ENCODE measurements at regions not wholly inside any gene's neighbourhood (a gene's known extent, or its start where the extent isn't known, plus 50 kb on each side); places are given as distances from the start of the nearest gene placed in this dataset.

DNA sequence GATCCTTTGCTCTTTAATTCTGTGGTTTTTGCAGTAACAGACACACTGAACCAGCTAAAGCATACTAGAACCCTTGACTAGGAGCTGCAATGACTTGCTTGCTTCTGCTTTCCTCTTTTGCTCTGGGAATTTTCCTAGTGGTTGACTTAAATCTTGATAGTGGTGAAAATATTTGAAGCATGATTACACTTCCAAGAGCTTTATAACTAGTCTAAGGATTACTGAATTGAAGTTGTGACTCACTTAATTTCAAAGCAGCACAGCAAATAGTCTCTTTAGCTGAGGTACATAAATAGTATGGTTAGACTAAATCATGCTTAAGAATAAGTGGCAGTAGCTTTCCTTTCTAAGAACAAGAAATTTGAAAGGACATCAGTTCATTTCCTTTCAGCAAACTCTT, 513.5 kb upstream of the GBE1 start:
- H3K9me3 ChIP-seq (ENCODE audit: control insufficient read depth, low read length), result no peaks in the 10 kb centered on the region
- H3K4me1 ChIP-seq (ENCODE audit: control insufficient read depth, insufficient read depth, low read length), result no peaks in the 10 kb centered on the region
- no peaks in the 10 kb centered on the region for H3K27me3 ChIP-seq (replicated peaks; ENCODE audit: control insufficient read depth, insufficient read depth, low read length)
- H3K36me3 ChIP-seq (ENCODE audit: control insufficient read depth, insufficient read depth, low read length, severe bottlenecking), result no peaks in the 10 kb centered on the region
- DNase-seq (ENCODE audit: low read depth), result no peak
- H3K9ac ChIP-seq (ENCODE audit: low read length), result no peak overlapping the region
- H3K4me3 ChIP-seq (ENCODE audit: low read length), result no peak overlapping the region

DNA sequence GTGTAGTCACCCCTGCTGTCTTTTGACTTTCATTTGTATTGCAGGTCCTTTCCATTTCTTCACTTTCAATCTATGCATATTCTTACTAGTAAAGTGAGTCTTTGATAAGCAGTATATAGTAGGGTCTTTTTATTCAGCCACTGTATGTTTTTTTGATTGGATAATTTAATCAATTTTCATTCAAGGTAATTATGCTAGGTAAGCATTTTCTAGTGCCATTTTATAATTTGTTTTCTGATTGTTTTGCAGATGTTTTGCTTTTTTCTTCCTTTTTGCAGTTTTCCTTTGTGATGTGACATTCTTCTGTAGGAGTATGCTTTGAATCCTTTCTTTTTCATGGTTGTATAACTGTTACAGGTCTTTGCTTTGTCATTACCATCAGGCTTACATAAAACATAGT, 504.3 kb upstream of the GBE1 start:
- no peaks in the 10 kb centered on the region for H3K27me3 ChIP-seq (replicated peaks; ENCODE audit: control insufficient read depth, insufficient read depth, low read length)
- peaks cover 4% of the 10 kb centered on the region for H3K9me3 ChIP-seq (ENCODE audit: control insufficient read depth, low read length)
- no peaks in the 10 kb centered on the region for H3K36me3 ChIP-seq (ENCODE audit: control insufficient read depth, insufficient read depth, low read length, severe bottlenecking)
- H3K4me3 ChIP-seq (ENCODE audit: low read length), result no peak overlapping the region
- no peak for DNase-seq (ENCODE audit: low read depth)
- no peak overlapping the region for H3K9ac ChIP-seq (ENCODE audit: low read length)
- H3K4me1 ChIP-seq (ENCODE audit: control insufficient read depth, insufficient read depth, low read length), result no peaks in the 10 kb centered on the region

DNA sequence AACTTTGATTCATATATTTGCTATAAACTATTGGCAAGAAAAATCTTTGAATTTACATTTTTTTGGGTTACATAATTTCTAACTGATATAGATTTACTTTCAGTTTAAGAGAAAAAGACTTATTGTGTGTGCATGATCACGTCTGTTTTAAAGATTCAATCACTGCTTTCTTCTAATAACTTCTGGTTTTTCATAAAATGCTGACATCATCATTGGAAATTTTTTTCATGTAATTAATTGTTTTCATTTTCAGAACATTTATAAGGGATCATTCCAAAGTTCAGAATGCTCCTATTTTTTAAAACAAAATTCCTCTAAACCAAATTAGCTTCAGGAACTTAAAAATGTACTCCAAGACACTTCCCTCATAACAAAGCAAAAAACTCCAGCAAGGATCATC, 500.7 kb upstream of the GBE1 start:
- no peak for DNase-seq (ENCODE audit: low read depth)
- Histone ChIP-seq H3K4me1 (ENCODE audit: control insufficient read depth, insufficient read depth, low read length) (no peaks in the 10 kb centered on the region), H3K36me3 (ENCODE audit: control insufficient read depth, insufficient read depth, low read length, severe bottlenecking) (no peaks in the 10 kb centered on the region), H3K4me3 (ENCODE audit: low read length) (no peak overlapping the region), H3K9me3 (ENCODE audit: control insufficient read depth, low read length) (no peaks in the 10 kb centered on the region), H3K9ac (ENCODE audit: low read length) (no peak overlapping the region), H3K27me3 (replicated peaks; ENCODE audit: control insufficient read depth, insufficient read depth, low read length) (no peaks in the 10 kb centered on the region)

DNA sequence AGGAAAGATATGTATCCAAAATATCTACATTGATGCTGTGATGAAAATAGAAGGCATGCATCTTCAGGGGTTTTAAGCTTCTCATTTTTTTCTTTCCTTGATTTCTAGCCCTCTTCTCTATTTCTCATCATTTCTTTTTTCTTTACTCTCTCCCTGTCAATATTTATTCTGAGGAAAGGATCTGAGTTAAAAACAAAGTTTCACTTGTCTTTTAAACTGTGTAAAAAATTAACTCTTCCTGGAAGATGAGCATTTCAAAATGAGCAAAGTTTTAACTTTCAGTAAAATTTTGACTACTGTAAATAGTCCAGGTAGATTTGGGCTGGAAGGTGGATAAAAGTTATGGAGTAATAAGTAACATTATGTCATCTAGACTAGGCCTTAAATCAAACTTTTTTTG, 500.2 kb upstream of the GBE1 start:
- no peaks in the 10 kb centered on the region for H3K36me3 ChIP-seq (ENCODE audit: control insufficient read depth, insufficient read depth, low read length, severe bottlenecking)
- H3K9ac ChIP-seq (ENCODE audit: low read length), result no peak overlapping the region
- H3K4me3 ChIP-seq (ENCODE audit: low read length), result no peak overlapping the region
- H3K4me1 ChIP-seq (ENCODE audit: control insufficient read depth, insufficient read depth, low read length), result no peaks in the 10 kb centered on the region
- no peaks in the 10 kb centered on the region for H3K27me3 ChIP-seq (replicated peaks; ENCODE audit: control insufficient read depth, insufficient read depth, low read length)
- no peak for DNase-seq (ENCODE audit: low read depth)
- H3K9me3 ChIP-seq (ENCODE audit: control insufficient read depth, low read length), result no peaks in the 10 kb centered on the region

DNA sequence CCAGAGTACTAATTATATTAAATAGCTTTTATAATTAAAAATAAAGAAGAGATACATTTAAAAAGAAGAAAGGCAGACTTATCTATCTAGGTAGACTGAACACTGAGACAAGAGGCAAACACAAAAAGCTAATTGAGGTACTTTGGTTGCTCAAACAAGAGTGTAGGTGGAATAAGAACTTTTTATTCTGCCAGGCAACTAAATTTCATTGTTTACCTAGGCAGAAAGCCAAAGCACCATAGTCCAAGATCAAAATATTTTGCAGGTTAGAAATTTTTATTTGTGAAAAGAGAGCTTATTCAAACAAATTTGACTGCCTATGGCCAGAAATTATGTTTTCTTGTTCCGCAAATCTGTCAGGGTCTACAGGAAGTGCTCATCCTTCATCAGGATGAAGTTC, 499.6 kb upstream of the GBE1 start:
- Histone ChIP-seq H3K36me3 (ENCODE audit: control insufficient read depth, insufficient read depth, low read length, severe bottlenecking) (no peaks in the 10 kb centered on the region), H3K4me1 (ENCODE audit: control insufficient read depth, insufficient read depth, low read length) (no peaks in the 10 kb centered on the region), H3K9ac (ENCODE audit: low read length) (no peak overlapping the region), H3K4me3 (ENCODE audit: low read length) (no peak overlapping the region), H3K9me3 (ENCODE audit: control insufficient read depth, low read length) (no peaks in the 10 kb centered on the region), H3K27me3 (replicated peaks; ENCODE audit: control insufficient read depth, insufficient read depth, low read length) (no peaks in the 10 kb centered on the region)
- no peak for DNase-seq (ENCODE audit: low read depth)

DNA sequence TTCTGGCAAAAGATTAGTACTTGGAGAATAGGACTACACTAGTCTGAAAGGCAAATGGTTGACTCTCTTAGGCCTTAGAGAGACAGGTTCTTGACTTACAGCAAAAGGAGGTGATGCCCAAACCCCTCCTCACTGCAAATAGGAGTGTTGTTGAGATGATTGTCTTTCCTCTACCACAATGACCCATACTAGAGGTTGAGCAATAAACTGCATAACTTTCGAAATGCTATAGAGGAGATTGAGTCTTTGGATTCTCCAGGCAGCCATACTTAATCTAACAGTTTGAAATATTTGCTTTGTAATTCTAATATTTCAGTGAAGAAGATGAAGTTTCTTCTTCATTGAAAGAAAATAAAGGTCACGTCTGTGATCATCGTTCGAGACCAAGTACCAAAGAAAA, 498.5 kb upstream of the GBE1 start:
- Histone ChIP-seq H3K4me3 (ENCODE audit: low read length) (no peak overlapping the region), H3K9me3 (ENCODE audit: control insufficient read depth, low read length) (no peaks in the 10 kb centered on the region), H3K9ac (ENCODE audit: low read length) (no peak overlapping the region), H3K27me3 (replicated peaks; ENCODE audit: control insufficient read depth, insufficient read depth, low read length) (no peaks in the 10 kb centered on the region), H3K4me1 (ENCODE audit: control insufficient read depth, insufficient read depth, low read length) (no peaks in the 10 kb centered on the region), H3K36me3 (ENCODE audit: control insufficient read depth, insufficient read depth, low read length, severe bottlenecking) (no peaks in the 10 kb centered on the region)
- DNase-seq (ENCODE audit: low read depth), result no peak

DNA sequence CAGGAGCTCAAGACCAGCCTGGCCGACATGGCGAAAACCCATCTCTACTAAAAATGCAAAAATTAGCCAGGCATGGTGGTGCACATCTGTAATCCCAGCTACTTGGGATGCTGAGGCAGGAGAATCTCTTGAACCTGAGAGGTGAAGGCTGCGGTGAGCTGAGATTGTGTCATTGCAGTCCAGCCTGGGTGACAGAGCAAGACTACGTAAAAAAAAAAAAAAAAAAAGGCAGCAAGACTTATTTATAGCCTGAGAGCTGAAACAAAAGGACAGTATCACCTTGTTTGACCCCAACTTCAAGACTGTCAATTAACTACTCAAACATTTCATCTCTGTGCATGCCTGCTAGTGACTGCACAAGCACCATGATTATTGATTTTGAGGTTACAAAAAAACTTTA, 478.9 kb upstream of the GBE1 start:
- H3K27me3 ChIP-seq (replicated peaks; ENCODE audit: control insufficient read depth, insufficient read depth, low read length), result no peaks in the 10 kb centered on the region
- H3K9me3 ChIP-seq (ENCODE audit: control insufficient read depth, low read length), result no peaks in the 10 kb centered on the region
- H3K4me1 ChIP-seq (ENCODE audit: control insufficient read depth, insufficient read depth, low read length), result no peaks in the 10 kb centered on the region
- no peak for DNase-seq (ENCODE audit: low read depth)
- H3K36me3 ChIP-seq (ENCODE audit: control insufficient read depth, insufficient read depth, low read length, severe bottlenecking), result no peaks in the 10 kb centered on the region
- no peak overlapping the region for H3K9ac ChIP-seq (ENCODE audit: low read length)
- no peak overlapping the region for H3K4me3 ChIP-seq (ENCODE audit: low read length)

DNA sequence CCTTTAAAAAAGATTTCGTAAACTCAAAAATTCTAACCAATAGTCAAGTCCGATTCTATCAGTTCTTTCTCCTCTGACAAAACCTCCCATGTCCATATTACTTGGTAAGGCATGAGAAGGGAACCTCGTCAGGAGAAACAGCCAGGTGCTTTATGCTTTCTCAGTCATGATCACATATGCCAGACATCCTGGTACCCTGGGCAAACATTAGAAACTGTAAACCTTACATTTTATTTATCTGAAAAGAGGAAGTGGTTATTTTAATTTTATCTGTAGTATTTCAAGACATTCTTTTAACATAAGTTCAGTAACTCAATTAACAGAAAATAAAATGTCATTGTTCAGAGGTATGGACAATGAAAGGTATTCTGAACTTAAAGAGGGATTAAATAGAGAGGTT, 474.8 kb upstream of the GBE1 start:
- Histone ChIP-seq H3K9me3 (ENCODE audit: control insufficient read depth, low read length) (no peaks in the 10 kb centered on the region), H3K9ac (ENCODE audit: low read length) (no peak overlapping the region), H3K27me3 (replicated peaks; ENCODE audit: control insufficient read depth, insufficient read depth, low read length) (no peaks in the 10 kb centered on the region), H3K4me3 (ENCODE audit: low read length) (no peak overlapping the region), H3K36me3 (ENCODE audit: control insufficient read depth, insufficient read depth, low read length, severe bottlenecking) (no peaks in the 10 kb centered on the region), H3K4me1 (ENCODE audit: control insufficient read depth, insufficient read depth, low read length) (no peaks in the 10 kb centered on the region)
- no peak for DNase-seq (ENCODE audit: low read depth)

DNA sequence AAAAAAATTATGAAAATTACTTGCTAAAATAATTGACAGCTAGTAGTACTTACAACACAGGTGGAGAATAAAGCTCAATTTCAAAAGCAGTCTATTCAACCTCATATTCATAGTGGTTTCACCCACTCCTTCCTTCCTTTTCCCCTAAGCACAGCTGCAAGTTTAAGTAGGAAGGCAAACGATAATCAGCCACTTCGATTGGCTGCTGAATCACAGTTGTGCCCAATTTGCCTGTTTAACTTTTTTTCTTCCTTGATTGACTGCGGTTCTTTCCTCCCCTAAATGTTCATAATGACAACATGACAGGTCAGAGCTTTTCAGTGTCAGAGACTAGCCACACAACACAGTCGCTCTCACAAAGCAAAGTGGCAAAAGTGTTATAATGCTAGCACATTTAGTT, 468.0 kb upstream of the GBE1 start:
- no peak overlapping the region for H3K4me3 ChIP-seq (ENCODE audit: low read length)
- DNase-seq (ENCODE audit: low read depth), result no peak
- no peak overlapping the region for H3K9ac ChIP-seq (ENCODE audit: low read length)
- no peaks in the 10 kb centered on the region for H3K27me3 ChIP-seq (replicated peaks; ENCODE audit: control insufficient read depth, insufficient read depth, low read length)
- no peaks in the 10 kb centered on the region for H3K9me3 ChIP-seq (ENCODE audit: control insufficient read depth, low read length)
- H3K36me3 ChIP-seq (ENCODE audit: control insufficient read depth, insufficient read depth, low read length, severe bottlenecking), result no peaks in the 10 kb centered on the region
- no peaks in the 10 kb centered on the region for H3K4me1 ChIP-seq (ENCODE audit: control insufficient read depth, insufficient read depth, low read length)

DNA sequence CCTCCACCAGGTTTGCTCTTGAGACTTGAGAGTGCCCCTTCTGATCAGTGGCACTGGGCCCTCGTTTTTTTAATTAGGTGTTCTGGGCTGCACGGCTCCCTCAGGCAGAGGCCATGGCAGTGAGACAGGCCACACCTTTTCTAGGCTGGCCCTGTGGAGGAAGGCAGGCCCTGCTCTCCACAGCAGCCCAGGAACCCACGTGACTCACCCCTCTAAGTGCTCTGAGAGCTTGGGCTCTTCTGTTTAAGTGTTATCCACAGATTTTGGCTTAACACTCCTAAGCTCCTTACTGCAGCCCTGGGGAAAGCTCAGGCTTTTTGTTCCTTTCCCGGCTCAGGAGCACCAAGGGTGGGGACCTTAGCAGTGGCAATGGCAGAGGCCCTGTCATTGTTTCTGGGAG, 463.2 kb upstream of the GBE1 start:
- Histone ChIP-seq H3K27me3 (replicated peaks; ENCODE audit: control insufficient read depth, insufficient read depth, low read length) (no peaks in the 10 kb centered on the region), H3K4me1 (ENCODE audit: control insufficient read depth, insufficient read depth, low read length) (no peaks in the 10 kb centered on the region), H3K9ac (ENCODE audit: low read length) (no peak overlapping the region), H3K36me3 (ENCODE audit: control insufficient read depth, insufficient read depth, low read length, severe bottlenecking) (no peaks in the 10 kb centered on the region), H3K9me3 (ENCODE audit: control insufficient read depth, low read length) (peaks cover 6% of the 10 kb centered on the region), H3K4me3 (ENCODE audit: low read length) (no peak overlapping the region)
- no peak for DNase-seq (ENCODE audit: low read depth)

DNA sequence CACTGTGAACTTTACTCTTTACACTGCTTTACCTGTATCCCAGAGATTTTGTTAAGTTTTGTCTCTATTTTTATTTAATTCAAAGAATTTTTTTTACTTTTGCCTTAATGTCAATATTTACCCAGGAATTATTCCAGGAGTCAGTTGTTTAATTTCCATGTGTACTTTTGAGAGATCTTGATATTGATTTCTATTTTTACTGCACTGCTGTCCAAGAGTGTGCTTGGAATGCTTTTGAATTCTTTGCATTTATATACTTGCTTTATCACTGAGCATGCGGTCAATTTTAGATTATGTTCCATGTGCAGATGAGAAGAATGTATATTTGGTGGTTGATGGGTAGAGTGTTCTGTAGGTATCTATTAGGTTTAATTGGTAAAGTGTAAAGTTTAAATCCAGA, 461.0 kb upstream of the GBE1 start:
- no peak for DNase-seq (ENCODE audit: low read depth)
- H3K4me3 ChIP-seq (ENCODE audit: low read length), result no peak overlapping the region
- no peaks in the 10 kb centered on the region for H3K4me1 ChIP-seq (ENCODE audit: control insufficient read depth, insufficient read depth, low read length)
- H3K9ac ChIP-seq (ENCODE audit: low read length), result no peak overlapping the region
- H3K9me3 ChIP-seq (ENCODE audit: control insufficient read depth, low read length), result peaks cover 6% of the 10 kb centered on the region
- no peaks in the 10 kb centered on the region for H3K27me3 ChIP-seq (replicated peaks; ENCODE audit: control insufficient read depth, insufficient read depth, low read length)
- no peaks in the 10 kb centered on the region for H3K36me3 ChIP-seq (ENCODE audit: control insufficient read depth, insufficient read depth, low read length, severe bottlenecking)

DNA sequence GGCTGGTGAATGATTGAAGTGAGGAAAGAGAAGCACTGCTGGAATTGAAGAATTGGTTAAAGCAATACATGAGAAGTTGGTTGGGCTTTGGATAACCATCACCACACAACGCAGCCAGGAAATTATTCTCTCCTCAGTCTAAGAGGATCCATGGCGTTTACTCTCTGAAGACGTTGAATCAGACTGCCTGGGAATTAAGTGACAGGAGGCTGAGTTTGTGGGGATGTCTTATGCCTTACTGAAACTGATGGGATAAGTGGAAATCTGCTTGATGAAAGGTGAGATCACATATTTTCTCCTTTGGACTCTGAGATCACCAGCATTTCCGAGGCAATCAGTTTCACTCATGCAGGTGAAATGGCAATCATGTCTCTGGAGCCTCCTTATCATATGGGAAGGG, 456.1 kb upstream of the GBE1 start:
- Histone ChIP-seq H3K27me3 (replicated peaks; ENCODE audit: control insufficient read depth, insufficient read depth, low read length) (no peaks in the 10 kb centered on the region), H3K9ac (ENCODE audit: low read length) (no peak overlapping the region), H3K4me1 (ENCODE audit: control insufficient read depth, insufficient read depth, low read length) (no peaks in the 10 kb centered on the region), H3K36me3 (ENCODE audit: control insufficient read depth, insufficient read depth, low read length, severe bottlenecking) (no peaks in the 10 kb centered on the region), H3K9me3 (ENCODE audit: control insufficient read depth, low read length) (no peaks in the 10 kb centered on the region), H3K4me3 (ENCODE audit: low read length) (no peak overlapping the region)
- DNase-seq (ENCODE audit: low read depth), result no peak
